ENCODE measurements at regions not wholly inside any gene's neighbourhood (a gene's known extent, or its start where the extent isn't known, plus 50 kb on each side); places are given as distances from the start of the nearest gene placed in this dataset.

DNA sequence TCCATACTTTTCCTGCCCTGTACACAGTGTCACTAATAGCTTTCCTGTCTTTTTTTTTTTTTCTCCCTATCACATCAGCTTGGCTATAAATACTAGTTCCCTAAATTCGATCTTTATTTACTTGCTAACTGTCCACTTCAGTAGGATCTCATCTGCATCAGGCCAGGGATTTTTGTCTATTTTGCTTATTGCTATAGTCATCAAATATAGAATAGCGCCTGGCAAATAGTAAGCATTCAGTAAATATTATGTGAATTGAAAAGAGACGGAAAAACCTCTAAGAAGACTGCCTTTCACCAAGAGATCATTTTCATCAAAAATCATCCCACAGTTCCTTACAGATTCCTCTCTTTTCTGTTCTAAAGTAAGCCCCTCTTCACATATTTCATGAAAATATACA is 429.1 kb downstream of the FLRT2 start:
- ATAC-seq (no peak), DNase-seq (ENCODE audit: low spot score) (no peak)
- H3K27ac Mint-ChIP-seq, result no peak overlapping the region
- H3K4me1 Mint-ChIP-seq, result no peaks in the 10 kb centered on the region
- TF ChIP-seq, protein P1, sequence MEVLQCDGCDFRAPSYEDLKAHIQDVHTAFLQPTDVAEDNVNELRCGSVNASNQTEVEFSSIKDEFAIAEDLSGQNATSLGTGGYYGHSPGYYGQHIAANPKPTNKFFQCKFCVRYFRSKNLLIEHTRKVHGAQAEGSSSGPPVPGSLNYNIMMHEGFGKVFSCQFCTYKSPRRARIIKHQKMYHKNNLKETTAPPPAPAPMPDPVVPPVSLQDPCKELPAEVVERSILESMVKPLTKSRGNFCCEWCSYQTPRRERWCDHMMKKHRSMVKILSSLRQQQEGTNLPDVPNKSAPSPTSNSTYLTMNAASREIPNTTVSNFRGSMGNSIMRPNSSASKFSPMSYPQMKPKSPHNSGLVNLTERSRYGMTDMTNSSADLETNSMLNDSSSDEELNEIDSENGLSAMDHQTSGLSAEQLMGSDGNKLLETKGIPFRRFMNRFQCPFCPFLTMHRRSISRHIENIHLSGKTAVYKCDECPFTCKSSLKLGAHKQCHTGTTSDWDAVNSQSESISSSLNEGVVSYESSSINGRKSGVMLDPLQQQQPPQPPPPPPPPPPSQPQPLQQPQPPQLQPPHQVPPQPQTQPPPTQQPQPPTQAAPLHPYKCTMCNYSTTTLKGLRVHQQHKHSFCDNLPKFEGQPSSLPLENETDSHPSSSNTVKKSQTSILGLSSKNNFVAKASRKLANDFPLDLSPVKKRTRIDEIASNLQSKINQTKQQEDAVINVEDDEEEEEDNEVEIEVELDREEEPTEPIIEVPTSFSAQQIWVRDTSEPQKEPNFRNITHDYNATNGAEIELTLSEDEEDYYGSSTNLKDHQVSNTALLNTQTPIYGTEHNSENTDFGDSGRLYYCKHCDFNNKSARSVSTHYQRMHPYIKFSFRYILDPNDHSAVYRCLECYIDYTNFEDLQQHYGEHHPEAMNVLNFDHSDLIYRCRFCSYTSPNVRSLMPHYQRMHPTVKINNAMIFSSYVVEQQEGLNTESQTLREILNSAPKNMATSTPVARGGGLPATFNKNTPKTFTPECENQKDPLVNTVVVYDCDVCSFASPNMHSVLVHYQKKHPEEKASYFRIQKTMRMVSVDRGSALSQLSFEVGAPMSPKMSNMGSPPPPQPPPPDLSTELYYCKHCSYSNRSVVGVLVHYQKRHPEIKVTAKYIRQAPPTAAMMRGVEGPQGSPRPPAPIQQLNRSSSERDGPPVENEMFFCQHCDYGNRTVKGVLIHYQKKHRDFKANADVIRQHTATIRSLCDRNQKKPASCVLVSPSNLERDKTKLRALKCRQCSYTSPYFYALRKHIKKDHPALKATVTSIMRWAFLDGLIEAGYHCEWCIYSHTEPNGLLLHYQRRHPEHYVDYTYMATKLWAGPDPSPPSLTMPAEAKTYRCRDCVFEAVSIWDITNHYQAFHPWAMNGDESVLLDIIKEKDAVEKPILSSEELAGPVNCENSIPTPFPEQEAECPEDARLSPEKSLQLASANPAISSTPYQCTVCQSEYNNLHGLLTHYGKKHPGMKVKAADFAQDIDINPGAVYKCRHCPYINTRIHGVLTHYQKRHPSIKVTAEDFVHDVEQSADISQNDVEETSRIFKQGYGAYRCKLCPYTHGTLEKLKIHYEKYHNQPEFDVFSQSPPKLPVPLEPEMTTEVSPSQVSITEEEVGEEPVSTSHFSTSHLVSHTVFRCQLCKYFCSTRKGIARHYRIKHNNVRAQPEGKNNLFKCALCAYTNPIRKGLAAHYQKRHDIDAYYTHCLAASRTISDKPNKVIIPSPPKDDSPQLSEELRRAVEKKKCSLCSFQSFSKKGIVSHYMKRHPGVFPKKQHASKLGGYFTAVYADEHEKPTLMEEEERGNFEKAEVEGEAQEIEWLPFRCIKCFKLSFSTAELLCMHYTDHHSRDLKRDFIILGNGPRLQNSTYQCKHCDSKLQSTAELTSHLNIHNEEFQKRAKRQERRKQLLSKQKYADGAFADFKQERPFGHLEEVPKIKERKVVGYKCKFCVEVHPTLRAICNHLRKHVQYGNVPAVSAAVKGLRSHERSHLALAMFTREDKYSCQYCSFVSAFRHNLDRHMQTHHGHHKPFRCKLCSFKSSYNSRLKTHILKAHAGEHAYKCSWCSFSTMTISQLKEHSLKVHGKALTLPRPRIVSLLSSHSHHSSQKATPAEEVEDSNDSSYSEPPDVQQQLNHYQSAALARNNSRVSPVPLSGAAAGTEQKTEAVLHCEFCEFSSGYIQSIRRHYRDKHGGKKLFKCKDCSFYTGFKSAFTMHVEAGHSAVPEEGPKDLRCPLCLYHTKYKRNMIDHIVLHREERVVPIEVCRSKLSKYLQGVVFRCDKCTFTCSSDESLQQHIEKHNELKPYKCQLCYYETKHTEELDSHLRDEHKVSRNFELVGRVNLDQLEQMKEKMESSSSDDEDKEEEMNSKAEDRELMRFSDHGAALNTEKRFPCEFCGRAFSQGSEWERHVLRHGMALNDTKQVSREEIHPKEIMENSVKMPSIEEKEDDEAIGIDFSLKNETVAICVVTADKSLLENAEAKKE (CRISPR knock-in tag; IDR thresholded peaks at IDR 0.05), result no peak
- no peak for TF ChIP-seq EZH2phosphoT487 (IDR thresholded peaks at IDR 0.05; ENCODE audit: unreplicated experiment)
- no peak for TF ChIP-seq ZNF331 (CRISPR knock-in tag; IDR thresholded peaks at IDR 0.05; ENCODE audit: low read depth)
- TF ChIP-seq ZNF114 (CRISPR knock-in tag; IDR thresholded peaks at IDR 0.05), result no peak
- no peak for TF ChIP-seq EZH2 (IDR thresholded peaks at IDR 0.05; ENCODE audit: low read depth, unreplicated experiment)
- TF ChIP-seq, protein P2, sequence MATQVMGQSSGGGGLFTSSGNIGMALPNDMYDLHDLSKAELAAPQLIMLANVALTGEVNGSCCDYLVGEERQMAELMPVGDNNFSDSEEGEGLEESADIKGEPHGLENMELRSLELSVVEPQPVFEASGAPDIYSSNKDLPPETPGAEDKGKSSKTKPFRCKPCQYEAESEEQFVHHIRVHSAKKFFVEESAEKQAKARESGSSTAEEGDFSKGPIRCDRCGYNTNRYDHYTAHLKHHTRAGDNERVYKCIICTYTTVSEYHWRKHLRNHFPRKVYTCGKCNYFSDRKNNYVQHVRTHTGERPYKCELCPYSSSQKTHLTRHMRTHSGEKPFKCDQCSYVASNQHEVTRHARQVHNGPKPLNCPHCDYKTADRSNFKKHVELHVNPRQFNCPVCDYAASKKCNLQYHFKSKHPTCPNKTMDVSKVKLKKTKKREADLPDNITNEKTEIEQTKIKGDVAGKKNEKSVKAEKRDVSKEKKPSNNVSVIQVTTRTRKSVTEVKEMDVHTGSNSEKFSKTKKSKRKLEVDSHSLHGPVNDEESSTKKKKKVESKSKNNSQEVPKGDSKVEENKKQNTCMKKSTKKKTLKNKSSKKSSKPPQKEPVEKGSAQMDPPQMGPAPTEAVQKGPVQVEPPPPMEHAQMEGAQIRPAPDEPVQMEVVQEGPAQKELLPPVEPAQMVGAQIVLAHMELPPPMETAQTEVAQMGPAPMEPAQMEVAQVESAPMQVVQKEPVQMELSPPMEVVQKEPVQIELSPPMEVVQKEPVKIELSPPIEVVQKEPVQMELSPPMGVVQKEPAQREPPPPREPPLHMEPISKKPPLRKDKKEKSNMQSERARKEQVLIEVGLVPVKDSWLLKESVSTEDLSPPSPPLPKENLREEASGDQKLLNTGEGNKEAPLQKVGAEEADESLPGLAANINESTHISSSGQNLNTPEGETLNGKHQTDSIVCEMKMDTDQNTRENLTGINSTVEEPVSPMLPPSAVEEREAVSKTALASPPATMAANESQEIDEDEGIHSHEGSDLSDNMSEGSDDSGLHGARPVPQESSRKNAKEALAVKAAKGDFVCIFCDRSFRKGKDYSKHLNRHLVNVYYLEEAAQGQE (IDR thresholded peaks at IDR 0.05; ENCODE audit: unreplicated experiment), result no peak
- no peaks in the 10 kb centered on the region for H4K20me1 ChIP-seq (replicated peaks; ENCODE audit: insufficient read depth)
- no peak overlapping the region for H3K4me2 ChIP-seq
- H3K4me3 Mint-ChIP-seq, result no peak overlapping the region
- no peaks in the 10 kb centered on the region for H3K9me2 ChIP-seq (ENCODE audit: insufficient read depth)
- H3K4me1 ChIP-seq (ENCODE audit: insufficient read depth), result no peaks in the 10 kb centered on the region
- H3K27me3 Mint-ChIP-seq (ENCODE audit: insufficient read depth, low read depth, poor library complexity), result peaks cover 1% of the 10 kb centered on the region
- no peaks in the 10 kb centered on the region for H3K79me2 ChIP-seq (replicated peaks; ENCODE audit: insufficient read depth)
- no peak overlapping the region for H3K27ac ChIP-seq (ENCODE audit: low read depth)
- no peaks in the 10 kb centered on the region for H3K36me3 ChIP-seq (ENCODE audit: insufficient read depth)
- no peaks in the 10 kb centered on the region for H3K9me3 Mint-ChIP-seq
- no peaks in the 10 kb centered on the region for H3K36me3 Mint-ChIP-seq (ENCODE audit: low read depth)
- no peak overlapping the region for H2AFZ ChIP-seq
- H3F3A ChIP-seq (replicated peaks; ENCODE audit: low read depth), result no peaks in the 10 kb centered on the region
- H3K4me3 ChIP-seq, result no peak overlapping the region
- H3K27me3 ChIP-seq (ENCODE audit: insufficient read depth), result no peaks in the 10 kb centered on the region

All from GM23338 (cell line).